IMR-90 (cell line): ENCODE measurements at regions not wholly inside any gene's neighbourhood (a gene's known extent, or its start where the extent isn't known, plus 50 kb on each side); places are given as distances from the start of the nearest gene placed in this dataset.
A peak's percentile ranks its signal among the peaks of the same experiment; 100 is the strongest.

ENCODE experiments used
- ATAC-seq: fragments of 200-7000 bp; cut with Tn5 transposase; 2 replicates; pipeline ENCODE4 v1.9.1; 2020; ENCODE audit warnings: low read depth, mild to moderate bottlenecking, moderate library complexity
- BruUV-seq: library from RNA; stranded (reverse); fragments of 400-500 nt; replicated peaks from 2 replicates; lab custom pipeline; 2021; lab: Mats Ljungman, UMichigan
- CTCF ChIA-PET: fragments of 300-600 bp; formaldehyde crosslinking; extraction: SDS; loops from one replicate; lab custom pipeline; 2021; ENCODE audit warnings: antibody characterized with exemption; lab: Yijun Ruan, JAX
- POLR2A ChIA-PET: fragments of 300-600 bp; sonication (Branson Sonifier 250); formaldehyde crosslinking; loops from one replicate; lab custom pipeline; 2022; ENCODE audit warnings: antibody characterized with exemption; ENCODE audit not compliant: unreplicated experiment; lab: Charles Lee
- DNase-seq: peaks from one replicate; pipeline ENCODE4 v3.0.0; 2013
- H2AFZ ChIP-seq: replicated peaks from 2 replicates; pipeline ENCODE3; 2013; ENCODE audit warnings: low read length, mild to moderate bottlenecking; ENCODE audit not compliant: poor library complexity
- H2AK5ac ChIP-seq: 2 replicates; pipeline ENCODE4 v1.6.1; 2013; ENCODE audit warnings: low read depth, low read length, inconsistent platforms
- H2AK9ac ChIP-seq: replicated peaks from 2 replicates; pipeline ENCODE3; 2013; ENCODE audit warnings: mild to moderate bottlenecking, low read depth, low read length, moderate library complexity; ENCODE audit not compliant: poor library complexity
- H2BK120ac ChIP-seq: 2 replicates; pipeline ENCODE4 v1.6.1; 2013; ENCODE audit warnings: low read depth, low read length, inconsistent platforms
- H2BK15ac ChIP-seq: 3 replicates; pipeline ENCODE4 v1.6.1; 2013; ENCODE audit warnings: low read depth, low read length, inconsistent platforms
- H2BK20ac ChIP-seq: 2 replicates; pipeline ENCODE4 v1.6.1; 2013; ENCODE audit warnings: low read depth, mild to moderate bottlenecking, inconsistent platforms, low read length, moderate library complexity
- H2BK5ac ChIP-seq: 2 replicates; pipeline ENCODE4 v1.6.1; 2013; ENCODE audit warnings: mild to moderate bottlenecking, low read depth, low read length, inconsistent platforms; ENCODE audit not compliant: poor library complexity, severe bottlenecking
- H3K14ac ChIP-seq: replicated peaks from 2 replicates; pipeline ENCODE4 v1.6.1; 2013; ENCODE audit warnings: low read depth, low read length, inconsistent platforms
- H3K18ac ChIP-seq: 2 replicates; pipeline ENCODE4 v1.6.1; 2013; ENCODE audit warnings: low read depth, low read length, control low read depth
- H3K23ac ChIP-seq: 2 replicates; pipeline ENCODE4 v1.6.1; 2013; ENCODE audit warnings: low read depth, low read length, inconsistent platforms
- H3K27ac ChIP-seq: 2 replicates; pipeline ENCODE4 v1.5.1; 2013; ENCODE audit warnings: mild to moderate bottlenecking, control low read depth, low read length; ENCODE audit not compliant: insufficient read depth
- H3K27me3 ChIP-seq: 2 replicates; pipeline ENCODE4 v1.6.1; 2013; ENCODE audit warnings: low read length; ENCODE audit not compliant: control insufficient read depth, insufficient read depth
- H3K36me3 ChIP-seq: 2 replicates; pipeline ENCODE4 v1.6.1; 2013; ENCODE audit warnings: low read length, mixed read lengths; ENCODE audit not compliant: control insufficient read depth, insufficient read depth
- H3K4ac ChIP-seq: 2 replicates; pipeline ENCODE4 v1.6.1; 2013; ENCODE audit warnings: low read depth, low read length, inconsistent platforms
- H3K4me1 ChIP-seq: 2 replicates; pipeline ENCODE4 v1.6.1; 2013; ENCODE audit warnings: low read length, mixed read lengths; ENCODE audit not compliant: control insufficient read depth, insufficient read depth
- H3K4me2 ChIP-seq: 2 replicates; pipeline ENCODE4 v1.6.1; 2013; ENCODE audit warnings: low read depth, mild to moderate bottlenecking, control low read depth, low read length, moderate library complexity
- H3K4me3 ChIP-seq: 2 replicates; pipeline ENCODE4 v1.5.1; 2013; ENCODE audit warnings: low read depth, mild to moderate bottlenecking, control low read depth, low read length, moderate library complexity; ENCODE audit not compliant: insufficient read depth
- H3K56ac ChIP-seq: 2 replicates; pipeline ENCODE4 v1.6.1; 2013; ENCODE audit warnings: low read length, inconsistent platforms; ENCODE audit not compliant: insufficient read depth; ENCODE audit errors: extremely low read depth
- H3K79me1 ChIP-seq, 2 experiments: 2 replicates each; pipeline ENCODE4 v1.6.1; 2013; ENCODE audit warnings: low read length in 2 of 2, inconsistent platforms in 1 of 2, low read depth in 1 of 2
- H3K9ac ChIP-seq: 2 replicates; pipeline ENCODE4 v1.6.1; 2013; ENCODE audit warnings: low read depth, low read length, control low read depth
- H3K9me1 ChIP-seq: 2 replicates; pipeline ENCODE4 v1.6.1; 2013; ENCODE audit warnings: low read length, inconsistent platforms; ENCODE audit not compliant: insufficient read depth
- H3K9me3 ChIP-seq: 2 replicates; pipeline ENCODE4 v1.6.1; 2013; ENCODE audit warnings: low read length; ENCODE audit not compliant: control insufficient read depth, insufficient read depth
- H4K20me1 ChIP-seq: 2 replicates; pipeline ENCODE4 v1.6.1; 2013; ENCODE audit warnings: low read length, inconsistent platforms; ENCODE audit not compliant: insufficient read depth
- H4K5ac ChIP-seq: 2 replicates; pipeline ENCODE4 v1.6.1; 2013; ENCODE audit warnings: mild to moderate bottlenecking, low read depth, low read length, control low read depth
- H4K8ac ChIP-seq, 2 experiments: 2 replicates each; pipeline ENCODE4 v1.6.1; 2013; ENCODE audit warnings: low read depth in 2 of 2, low read length in 2 of 2, control low read depth in 1 of 2, inconsistent platforms in 1 of 2
- H4K91ac ChIP-seq: 2 replicates; pipeline ENCODE4 v1.6.1; 2013; ENCODE audit warnings: low read depth, low read length, inconsistent platforms; ENCODE audit not compliant: insufficient read depth
- BHLHE40 ChIP-seq: fragments of 150-350 bp; IDR thresholded peaks from 2 replicates; pipeline ENCODE4 v1.6.1; 2016; ENCODE audit warnings: mild to moderate bottlenecking, low read depth, low read length
- CTCF ChIP-seq: conservative IDR thresholded peaks from 2 replicates; pipeline ENCODE4 v1.5.1; 2012; ENCODE audit warnings: mild to moderate bottlenecking, low read depth, low read length, improper control_type of control experiment
- ELK1 ChIP-seq: fragments of 150-350 bp; IDR thresholded peaks from 2 replicates; pipeline ENCODE4 v1.6.1; 2016; ENCODE audit warnings: low read depth, mild to moderate bottlenecking, low read length, moderate library complexity, borderline replicate concordance
- MAFK ChIP-seq: IDR thresholded peaks from 2 replicates; pipeline ENCODE4 v1.6.1; 2012; ENCODE audit warnings: low read depth, low read length, improper control_type of control experiment
- NFE2L2 ChIP-seq: fragments of 150-350 bp; IDR thresholded peaks from 2 replicates; pipeline ENCODE4 v1.6.1; 2016; ENCODE audit warnings: low read depth, mild to moderate bottlenecking, low read length
- POLR2A ChIP-seq: IDR thresholded peaks from 2 replicates; pipeline ENCODE4 v1.6.1; 2012; ENCODE audit warnings: mild to moderate bottlenecking, low read depth, low read length
- RAD21 ChIP-seq: IDR thresholded peaks from 2 replicates; pipeline ENCODE4 v1.6.1; 2012; ENCODE audit warnings: low read length, improper control_type of control experiment
- dilution Hi-C: fragments of 300-500 bp; cut with HindIII; formaldehyde crosslinking; loops from one replicate; pipeline ENCODE4 v1.14.3; 2018; ENCODE audit warnings: low sequenced_read_pairs; ENCODE audit not compliant: unreplicated experiment
- in situ Hi-C: fragments of 300-500 bp; cut with MboI; formaldehyde crosslinking; loops from 3 replicates; pipeline ENCODE4 v1.14.3; 2019; ENCODE audit warnings: low sequenced_read_pairs, inconsistent platforms, mixed read lengths
- intact Hi-C: fragments of 100-400 bp; cut with micrococcal nuclease; formaldehyde crosslinking; loops from 2 replicates; pipeline ENCODE4 v1.10.0; 2022

GRCh38 chr14:37697489-37698121, 102.2 kb downstream of the TTC6 start:
- Histone ChIP-seq H3K4ac (no peak overlapping the region), H3K9ac (no peak overlapping the region), H2AK5ac (no peak overlapping the region), H3K23ac (no peak overlapping the region), H2AFZ (no peak overlapping the region), H3K79me1 (no peaks in the 10 kb centered on the region), H2BK20ac (no peak overlapping the region), H3K14ac (no peak overlapping the region), H2AK9ac (no peak overlapping the region), H4K91ac (no peak overlapping the region), H2BK120ac (peak overlapping the region; percentile 35; the same call in 1 of the 2 replicates), H4K5ac (no peak overlapping the region), H3K4me2 (peak overlapping the region; percentile 46; the same call in 1 of the 2 replicates), H3K4me1 (no peaks in the 10 kb centered on the region), H2BK5ac (peak overlapping the region; percentile 86), H3K18ac (no peak overlapping the region), H3K9me1 (0 out of 2 replicates have a peak, but pooled peaks cover 4% of the 10 kb centered on the region), H3K36me3 (no peaks in the 10 kb centered on the region), H2BK15ac (no peak overlapping the region), H4K8ac (peak overlapping the region in 1 of 2 experiments; percentile 35; a peak in 2 of 4 replicates), H3K4me3 (no peak overlapping the region), H3K27me3 (no peaks in the 10 kb centered on the region), H3K56ac (no peak overlapping the region), H3K9me3 (no peaks in the 10 kb centered on the region; the same call in 1 of the 2 replicates), H4K20me1 (no peaks in the 10 kb centered on the region), H3K27ac (no peak overlapping the region)
- BruUV-seq = no TSS peak
- POLR2A ChIA-PET = interaction anchor here (0.7 kb wide), 1 partner anchor 29 kb away, joined by 3 read pairs; no protein-coding TSS in a partner anchor
- intact Hi-C loops (no loop called here), in situ Hi-C loops (no loop called here), dilution Hi-C loops (no loop called here)
- DNase-seq = peak; percentile 80
- CTCF ChIA-PET = no interaction called here
- no peak for TF ChIP-seq BHLHE40
- no peak for TF ChIP-seq NFE2L2
- no peak for TF ChIP-seq RAD21
- no peak for TF ChIP-seq MAFK
- no peak for TF ChIP-seq CTCF
- TF ChIP-seq POLR2A = no peak
- no peak for TF ChIP-seq ELK1
- ATAC-seq = peak; percentile 94
